ENCODE measurements at regions not wholly inside any gene's neighbourhood (a gene's known extent, or its start where the extent isn't known, plus 50 kb on each side); places are given as distances from the start of the nearest gene placed in this dataset.
"Not testable (repeated sequence)": the region's sequence is repeated elsewhere in the genome, so short reads cannot be mapped to it uniquely, and the experiment has no call there.

DNA sequence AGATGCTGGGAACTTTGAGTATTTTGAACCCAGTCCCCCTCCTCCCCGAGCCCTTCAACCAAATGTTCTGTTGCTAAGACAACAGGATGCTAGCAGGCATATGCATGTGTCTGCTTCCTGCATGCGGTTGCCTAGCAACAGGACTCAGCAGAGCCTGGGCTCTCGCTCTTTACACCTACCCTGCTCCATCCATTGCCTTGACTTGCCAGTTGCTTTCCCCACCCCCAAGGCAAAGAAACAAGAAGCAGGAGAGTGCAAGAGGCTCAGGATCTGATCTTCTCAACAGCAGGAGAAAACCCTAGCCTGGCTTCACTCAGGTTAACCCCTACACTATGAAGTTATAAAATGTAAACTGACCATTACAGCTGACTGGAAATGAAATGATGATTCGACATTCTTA, 393.0 kb downstream of the IGSF11 start:
- no peak for DNase-seq

DNA sequence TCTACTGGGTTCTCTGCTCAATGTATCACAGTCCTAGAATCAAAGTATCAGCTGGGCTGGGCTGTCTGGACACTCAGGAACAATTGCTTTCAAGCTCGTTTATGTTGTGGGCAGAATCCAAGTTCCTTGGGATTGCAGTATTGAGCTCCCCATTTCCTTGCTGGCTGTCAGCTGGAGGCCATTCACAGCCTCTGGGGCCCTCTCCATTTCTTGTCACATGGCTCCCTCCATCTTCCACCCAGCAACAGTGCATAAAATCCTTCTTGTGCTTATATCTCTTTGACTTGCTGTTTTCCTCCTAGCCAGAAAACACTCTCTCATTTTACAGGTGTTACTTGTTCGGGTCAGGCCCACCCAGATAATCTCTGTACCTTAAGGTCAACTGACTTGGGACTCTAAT, 363.5 kb downstream of the IGSF11 start:
- DNase-seq, result no peak

DNA sequence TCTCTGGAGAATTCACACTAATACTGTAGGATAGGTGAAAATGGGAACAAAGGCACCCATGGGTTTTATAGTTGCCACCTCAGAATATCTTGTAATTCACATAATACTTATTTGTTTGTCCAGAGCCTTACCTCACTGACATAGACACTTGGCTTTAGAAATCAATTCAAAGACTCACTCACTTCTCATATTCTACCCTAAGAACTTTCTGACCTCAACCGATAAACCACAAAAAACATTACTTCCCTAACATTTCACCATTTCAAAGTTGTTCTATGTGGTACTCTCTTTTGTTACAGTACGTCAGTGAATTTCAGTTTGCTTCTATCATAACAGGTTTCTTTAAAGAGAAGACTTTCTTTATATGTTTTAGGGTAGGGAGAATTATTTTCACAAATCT, 359.3 kb downstream of the IGSF11 start:
- no peak for DNase-seq

DNA sequence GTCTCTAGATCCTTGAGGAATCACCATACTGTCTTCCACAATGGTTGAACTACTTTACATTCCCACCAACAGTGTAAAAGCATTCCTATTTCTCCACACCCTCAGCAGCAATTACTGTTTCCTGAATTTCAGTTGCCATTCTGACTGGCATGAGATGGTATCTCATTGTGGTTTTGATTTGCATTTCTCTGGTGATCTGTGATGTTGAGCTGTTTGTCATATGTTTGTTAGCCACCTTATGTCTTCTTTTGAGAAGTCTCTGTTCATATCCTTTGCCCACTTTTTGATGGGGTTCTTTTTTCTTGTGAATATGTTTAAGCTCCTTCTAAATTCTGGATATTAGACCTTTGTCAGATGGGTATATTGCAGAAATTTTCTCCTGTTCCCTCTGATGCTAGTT, 356.0 kb downstream of the IGSF11 start:
- not testable (repeated sequence) for DNase-seq

DNA sequence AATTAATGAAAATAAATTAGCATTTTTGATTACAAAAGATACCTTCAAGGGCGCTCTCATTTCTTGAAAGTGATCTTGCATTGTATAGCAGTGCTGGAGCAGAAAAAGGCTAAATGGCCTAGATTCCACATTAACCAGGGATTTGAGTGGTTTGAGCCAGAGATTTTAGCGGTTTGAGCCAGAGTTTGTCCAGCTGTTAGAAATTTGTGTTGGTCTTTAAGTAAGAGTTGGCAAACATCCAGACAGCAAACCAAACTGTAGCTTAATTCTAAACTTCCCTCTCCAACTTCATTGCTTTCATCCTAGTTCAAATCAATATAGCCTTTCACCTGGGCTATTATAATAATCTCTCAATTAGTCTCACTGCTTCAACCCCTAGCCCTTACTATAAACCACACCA, 351.7 kb downstream of the IGSF11 start:
- no peak for DNase-seq

DNA sequence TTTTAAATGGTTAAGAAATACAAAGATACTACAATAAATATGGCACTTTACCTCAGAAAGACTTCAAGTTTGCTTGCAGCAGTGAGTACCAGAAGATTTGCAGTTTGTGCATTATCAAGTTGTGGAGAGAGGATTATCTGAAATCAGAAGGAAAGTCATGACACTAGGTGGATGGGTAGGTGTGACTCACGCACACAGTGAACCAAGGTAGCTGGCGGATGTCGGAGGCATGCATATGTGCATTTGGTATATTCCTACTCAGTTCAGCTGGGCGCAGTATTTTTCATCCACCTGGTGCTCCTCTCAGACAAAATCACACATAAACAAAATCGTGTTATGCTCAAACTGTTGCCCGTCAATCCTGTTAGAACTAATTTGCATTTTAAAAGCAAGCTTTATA, 351.0 kb downstream of the IGSF11 start:
- no peak for DNase-seq

DNA sequence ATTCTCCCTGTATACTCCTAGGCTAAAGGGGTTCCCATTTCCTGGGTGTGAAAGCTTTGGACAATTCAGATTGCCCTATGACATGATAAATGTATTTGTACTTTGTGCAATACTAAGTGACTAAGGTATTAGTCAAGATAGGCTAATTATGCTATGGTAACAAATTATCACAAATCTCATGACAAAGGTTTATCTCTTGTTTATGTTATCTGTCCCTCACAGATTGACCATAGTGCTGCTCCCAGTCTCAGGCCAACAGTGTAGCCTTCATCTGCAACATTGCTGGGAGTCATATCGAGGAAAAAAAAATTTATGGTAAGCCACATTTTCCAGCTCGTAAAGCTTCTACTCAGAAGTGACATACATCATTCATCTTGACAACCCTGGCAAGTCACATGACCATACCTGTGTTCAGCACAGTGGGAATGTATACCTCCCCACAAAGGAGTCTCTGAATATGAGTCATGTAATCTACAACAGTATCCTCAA, 346.2 kb downstream of the IGSF11 start:
- no peak for DNase-seq

DNA sequence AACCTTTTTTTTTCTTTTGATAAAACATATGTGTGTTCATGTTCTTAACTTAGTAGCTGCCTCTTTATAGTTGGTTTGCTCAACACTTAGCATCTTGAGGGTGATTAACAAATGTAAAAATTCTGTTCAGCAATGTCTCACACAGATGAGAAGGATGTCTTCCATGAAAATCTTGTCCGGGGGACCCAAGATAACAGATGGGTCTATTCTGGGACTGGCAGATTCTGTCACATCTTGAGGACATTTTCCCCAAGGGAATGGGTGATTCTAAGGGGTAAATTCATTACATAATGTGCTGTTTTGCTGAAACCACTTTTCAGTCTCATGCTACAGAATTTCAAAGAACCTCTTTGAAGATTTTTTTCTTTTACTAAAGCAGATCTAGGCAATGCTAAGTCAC, 342.2 kb downstream of the IGSF11 start:
- no peak for DNase-seq

DNA sequence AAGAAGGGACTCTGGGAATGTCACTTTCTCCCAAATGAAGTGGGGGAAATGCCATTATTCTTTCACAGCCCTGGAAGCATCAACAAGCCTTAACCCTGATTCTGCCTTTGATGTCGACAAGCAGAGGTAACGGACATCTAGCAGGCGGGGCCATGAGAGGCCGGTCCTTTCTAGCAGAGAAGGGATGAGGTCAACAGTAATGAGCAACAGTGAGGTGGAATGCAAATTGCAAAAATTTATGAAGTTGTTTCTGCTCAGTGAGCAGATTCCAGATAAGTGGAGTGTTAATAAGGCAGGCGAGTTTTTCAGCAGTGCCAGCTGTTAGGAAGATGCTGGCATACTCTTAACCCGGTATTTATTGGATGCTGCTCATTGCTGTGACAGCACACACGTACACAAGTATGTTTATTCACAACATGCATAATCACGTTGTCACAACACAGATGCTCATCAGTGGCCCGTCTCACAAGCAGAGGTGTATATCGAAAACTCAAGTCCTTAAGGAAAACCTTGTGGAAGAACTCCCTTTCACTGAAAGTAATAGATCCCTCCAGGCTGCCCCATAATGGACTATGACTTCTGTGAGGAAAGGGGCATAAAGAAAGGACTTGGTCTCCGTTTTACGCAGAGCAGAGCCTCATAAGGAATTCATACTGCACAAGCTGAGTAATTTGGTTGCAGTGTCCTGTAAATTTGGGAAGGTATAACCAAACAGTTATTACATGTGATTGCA, 329.0 kb downstream of the IGSF11 start:
- DNase-seq, result no peak

DNA sequence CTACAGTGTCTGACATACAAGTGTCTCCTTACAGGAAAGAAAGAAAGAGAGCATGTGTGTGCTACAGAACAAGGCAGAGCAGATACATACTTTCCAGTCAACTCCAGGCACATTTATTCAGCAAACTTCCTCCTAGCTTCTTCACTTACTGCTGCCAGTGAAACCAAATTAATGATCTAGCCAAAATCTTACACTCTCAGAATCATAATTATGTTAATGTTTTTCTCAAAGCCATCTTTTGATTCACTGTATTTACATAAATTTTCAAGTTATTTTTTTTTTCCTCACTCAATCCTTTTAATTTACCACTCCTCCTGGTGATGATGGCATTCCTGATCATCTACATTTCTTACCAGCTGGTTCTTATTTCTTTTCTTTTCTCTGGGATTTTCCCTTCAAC, 326.7 kb downstream of the IGSF11 start:
- no peak for DNase-seq

DNA sequence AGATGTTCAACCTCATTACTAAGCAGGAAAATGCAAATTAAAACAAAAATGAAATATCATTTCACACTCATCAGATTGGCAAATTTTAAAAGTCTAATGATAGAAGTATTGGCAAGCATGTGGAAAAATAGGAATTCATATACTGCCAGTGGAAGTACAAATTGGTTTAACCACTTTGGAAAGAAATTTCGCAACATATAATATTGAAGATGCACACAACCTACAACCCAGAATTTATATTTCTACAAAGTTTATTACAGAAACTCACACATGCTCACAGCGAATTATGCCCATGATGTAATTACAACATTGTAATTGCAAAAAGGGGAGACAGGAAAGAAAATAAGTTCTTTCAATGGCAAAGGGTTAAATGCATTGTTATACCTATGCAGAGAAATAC, 324.1 kb downstream of the IGSF11 start:
- DNase-seq, result no peak

DNA sequence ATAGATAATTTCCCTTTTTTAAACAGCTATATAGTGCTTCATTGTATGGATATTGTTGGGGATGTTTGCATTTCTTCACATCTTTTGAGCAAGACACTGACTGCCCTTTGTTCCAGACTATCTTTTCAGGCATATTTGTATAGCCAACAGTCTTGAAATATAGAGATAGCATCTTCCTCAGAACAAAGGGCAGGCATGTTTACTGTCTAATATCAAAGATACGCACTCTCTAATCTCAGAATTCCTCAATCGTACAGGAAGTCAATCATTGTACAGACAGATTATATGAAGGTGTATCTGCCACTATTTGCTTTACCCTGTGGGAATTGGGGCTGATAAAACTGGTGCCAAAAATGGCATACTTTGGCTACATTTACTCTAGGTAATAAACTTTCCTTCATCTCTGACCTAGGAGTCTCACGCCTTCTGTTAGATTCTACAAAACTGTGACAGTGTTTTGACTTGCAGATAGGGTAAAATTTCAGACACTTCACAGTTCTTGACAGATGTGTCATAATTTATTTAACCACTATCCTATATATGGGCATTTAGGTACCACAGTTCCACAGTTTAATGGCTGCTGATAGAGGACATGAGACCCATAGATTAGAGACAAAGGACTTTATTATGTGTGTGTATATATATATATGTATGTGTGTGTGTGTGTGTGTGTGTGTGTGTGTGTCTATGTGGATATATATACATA, 321.0 kb downstream of the IGSF11 start:
- DNase-seq, result no peak

DNA sequence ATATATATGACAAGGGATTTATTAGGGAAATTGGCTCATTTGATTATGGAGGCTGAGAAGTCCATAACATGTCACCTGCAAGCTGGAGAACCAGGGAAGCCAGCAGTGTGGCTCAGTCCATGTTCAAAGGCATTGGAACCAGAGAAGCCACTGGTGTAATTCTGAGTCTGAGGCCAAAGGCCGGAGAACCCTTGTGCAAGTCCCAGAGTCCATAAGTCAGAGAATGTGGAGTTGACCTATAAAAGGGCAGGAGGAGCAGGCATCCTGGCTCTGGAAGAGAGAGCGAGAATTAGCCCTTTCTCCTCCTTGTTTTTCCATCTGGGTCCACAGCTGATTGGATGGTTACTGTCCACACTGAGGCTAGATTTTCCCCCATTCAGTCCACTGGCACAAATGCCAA, 319.8 kb downstream of the IGSF11 start:
- DNase-seq, result no peak

DNA sequence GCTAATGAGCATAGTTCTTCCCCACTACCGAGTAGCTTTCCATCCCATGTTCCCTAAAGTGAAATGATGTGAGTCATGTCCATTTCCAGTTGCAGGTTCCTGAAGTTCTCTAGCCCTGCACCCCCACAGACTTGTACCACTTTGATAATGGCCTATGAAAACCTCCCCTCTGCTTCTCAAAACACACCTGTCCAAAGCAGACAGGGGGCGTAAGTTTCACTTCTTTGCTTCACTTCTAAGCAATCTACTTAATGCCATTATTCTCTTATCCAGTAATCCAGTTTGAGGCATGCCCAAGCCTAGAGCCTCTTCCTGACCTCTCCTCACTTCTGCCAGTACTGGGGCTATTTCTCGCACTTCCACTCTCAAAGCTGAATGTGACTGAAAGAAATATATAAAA, 305.1 kb downstream of the IGSF11 start:
- no peak for DNase-seq

DNA sequence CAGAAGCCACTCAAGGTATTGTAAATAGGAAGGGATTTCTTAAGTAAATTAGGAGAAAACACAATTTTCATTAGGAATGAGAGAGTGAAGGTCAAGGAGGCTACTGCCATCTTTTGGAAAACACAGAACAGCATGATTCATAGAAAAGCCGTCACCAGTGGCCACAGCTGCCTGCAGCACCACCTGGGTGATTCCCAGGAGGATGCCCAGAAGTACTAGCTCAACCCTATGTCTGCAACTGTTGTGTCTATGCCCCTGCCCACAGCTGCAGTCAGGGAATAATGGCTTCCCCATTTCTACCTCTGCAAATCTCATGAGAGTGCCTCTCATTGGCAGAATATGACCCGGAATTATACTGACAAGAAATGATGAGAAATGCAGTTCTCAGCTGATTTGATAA, 300.0 kb downstream of the IGSF11 start:
- DNase-seq, result no peak

DNA sequence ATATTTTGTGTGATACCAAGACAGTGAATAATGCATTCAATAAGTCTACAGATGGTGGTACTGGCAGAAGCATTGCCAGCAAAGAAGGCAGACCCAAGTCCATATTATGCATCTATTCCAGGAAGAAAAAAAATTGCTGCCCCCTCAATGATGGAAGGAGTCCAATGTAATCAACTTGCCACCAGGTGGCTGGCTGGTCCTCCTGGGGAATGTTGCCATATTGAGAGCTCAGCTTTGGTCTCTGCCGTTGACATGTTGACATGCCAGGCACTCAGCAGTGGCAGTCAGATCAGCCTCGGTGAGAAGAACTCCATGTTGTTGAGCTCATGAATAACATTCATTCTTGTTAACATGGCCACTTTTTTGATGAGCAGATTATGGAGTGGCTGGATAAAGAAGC, 298.5 kb downstream of the IGSF11 start:
- no peak for DNase-seq

DNA sequence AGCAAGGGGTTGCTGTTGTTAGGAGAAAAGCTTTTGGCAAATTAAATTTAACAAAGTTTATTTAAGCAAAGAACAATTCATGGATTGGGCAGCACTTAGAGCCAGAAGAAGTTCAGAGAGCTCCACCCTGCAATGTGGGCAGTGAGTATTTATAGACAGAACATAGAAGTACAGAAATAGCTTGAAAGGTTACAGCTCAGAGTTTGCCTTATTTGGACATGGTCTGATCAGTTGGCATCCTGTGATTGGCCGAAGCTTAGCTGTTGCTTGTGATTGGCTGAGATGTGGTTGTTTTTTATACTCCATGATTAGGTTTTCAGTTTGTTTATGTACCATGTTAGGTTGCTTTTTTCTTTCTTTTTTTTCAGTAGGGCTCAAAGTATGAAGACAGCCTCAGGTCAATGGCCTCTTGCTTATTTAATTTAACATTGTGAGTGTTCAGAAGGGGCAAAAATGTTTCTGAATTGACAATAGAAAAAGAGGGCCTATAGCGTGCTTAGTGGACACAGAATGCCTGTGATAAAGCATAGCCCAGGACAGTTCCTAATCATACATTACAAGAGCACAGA, 293.8 kb downstream of the IGSF11 start:
- no peak for DNase-seq

DNA sequence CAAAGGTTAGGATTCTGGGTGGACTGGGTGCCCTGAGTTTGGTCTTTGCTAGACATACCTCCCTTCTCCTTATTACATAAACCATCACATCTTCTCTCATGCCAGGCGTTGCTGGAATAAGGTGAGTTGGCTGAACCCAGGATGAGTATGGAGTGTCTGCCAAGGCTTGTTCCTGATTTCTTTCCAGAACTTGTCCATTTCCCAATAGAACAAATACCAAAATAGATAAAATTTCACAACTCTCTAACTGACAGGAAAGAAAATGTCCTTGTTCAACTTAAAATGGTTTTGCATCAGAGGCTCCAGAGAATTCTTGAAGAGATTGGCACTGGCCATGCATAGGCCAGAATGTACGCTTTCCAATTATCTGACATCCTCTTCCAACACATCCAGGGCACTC, 291.9 kb downstream of the IGSF11 start:
- DNase-seq, result no peak

DNA sequence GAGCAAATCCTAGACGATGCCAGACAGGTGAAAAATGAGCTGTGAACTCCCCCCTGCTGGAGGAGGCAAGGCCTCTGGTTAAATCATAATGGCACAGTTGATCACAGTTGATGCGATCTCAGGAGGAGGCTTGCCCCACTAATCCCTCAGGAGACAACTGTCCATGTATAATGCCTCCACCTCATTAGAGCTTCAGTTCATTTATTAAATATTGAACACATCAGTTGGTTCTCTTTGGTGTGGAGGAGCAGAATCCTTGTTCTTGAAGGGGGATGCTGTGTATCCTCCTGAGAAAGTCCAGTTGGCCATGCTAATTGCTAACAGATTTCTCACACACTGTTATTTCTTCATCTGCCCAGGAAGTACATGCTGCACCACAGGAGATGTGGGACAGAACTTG, 290.5 kb downstream of the IGSF11 start:
- no peak for DNase-seq

DNA sequence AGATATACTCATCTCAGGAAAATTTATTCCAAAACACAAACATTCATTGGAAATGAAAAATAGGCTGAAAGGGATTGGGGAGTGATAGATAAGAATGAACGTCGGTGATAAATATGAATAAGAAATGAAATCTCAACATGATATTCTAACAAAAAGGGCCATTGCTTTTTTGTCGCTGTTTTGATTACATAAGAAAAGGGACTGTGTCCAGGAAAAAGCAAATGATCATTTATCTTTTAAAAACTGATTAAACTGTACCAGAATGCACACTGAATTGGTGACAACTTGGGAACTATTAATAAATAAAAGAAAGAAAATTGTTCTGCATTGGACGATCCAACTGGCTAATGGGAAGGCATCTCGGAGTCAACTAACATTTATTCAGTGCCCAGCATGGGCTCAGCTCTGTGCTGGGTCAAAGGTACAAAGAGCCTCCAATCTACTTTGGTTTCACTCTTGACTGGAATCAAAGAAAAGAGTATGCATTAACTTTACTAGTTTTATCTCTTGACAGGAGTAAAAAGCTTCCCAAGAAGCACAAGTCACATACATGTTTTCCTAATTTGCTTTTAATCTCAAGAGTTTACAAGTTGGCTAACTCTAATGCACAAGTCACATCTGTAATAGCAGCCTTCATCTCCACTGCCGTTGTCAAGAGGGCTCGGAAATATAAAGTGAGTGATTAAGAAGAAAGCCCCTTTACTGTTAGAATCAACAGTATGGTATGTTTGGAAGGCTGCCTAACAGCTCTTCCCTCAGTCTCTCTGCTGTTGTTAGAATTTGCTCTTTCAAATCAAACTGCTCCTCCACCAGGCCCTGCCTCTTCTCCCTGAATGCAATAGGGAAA, 280.0 kb downstream of the IGSF11 start:
- DNase-seq, result no peak

DNA sequence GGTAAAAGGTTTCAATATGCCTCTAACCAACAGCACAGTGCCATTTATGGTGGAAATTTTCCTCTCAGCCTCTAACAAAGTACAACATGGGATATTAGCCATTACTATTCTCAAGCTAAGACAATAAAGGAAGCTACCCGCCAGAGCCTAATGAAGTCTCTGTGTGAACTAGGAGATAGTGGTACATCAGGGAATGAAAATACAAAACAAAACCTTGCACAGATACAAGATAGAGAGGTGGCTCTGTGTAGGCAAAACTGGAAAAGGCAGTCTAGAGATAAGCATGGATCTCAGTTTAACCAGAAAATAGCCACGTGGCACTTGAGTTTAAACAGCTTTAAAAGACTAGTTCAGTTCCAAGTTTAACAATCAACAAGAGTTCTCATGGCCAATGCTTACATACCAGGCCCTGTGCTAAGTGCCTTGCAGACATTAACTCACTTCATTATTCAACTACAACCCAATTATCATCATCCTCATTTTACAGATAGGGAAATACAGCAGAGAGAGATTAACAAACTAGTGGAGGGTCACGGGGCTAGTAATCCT, 279.3 kb downstream of the IGSF11 start:
- no peak for DNase-seq

DNA sequence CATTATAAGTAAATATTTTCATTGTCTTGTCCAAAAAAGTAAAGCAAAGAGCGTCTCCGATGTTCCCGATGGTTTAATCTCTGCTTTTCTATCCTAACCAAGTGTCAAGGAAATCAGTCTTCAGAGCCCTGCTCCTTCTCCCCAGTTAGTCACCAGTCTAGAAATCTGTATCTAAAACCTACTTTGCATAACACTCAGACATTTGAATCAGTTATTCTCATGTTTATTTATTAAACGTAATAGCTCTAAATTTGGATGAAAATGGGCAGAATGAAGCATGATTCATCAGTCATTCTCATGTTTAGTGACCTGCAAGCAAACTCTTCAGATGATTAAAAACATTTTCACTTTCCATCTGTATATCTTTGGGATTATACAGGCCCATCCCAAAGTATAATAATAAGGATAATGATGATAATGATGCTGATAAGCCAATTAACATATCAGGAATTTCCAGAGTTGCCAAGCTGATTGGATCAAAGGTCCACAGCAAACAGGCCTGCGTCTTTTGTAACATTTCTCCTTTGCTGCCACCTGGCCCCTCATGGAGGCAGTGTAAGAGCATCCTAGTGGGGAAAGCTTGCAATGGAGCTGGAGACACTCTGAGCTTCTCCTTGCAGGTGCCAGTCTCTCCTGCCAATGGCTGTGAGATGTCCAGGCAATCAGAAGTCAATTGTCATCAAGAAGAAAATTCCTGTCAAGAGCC, 273.9 kb downstream of the IGSF11 start:
- DNase-seq, result no peak

DNA sequence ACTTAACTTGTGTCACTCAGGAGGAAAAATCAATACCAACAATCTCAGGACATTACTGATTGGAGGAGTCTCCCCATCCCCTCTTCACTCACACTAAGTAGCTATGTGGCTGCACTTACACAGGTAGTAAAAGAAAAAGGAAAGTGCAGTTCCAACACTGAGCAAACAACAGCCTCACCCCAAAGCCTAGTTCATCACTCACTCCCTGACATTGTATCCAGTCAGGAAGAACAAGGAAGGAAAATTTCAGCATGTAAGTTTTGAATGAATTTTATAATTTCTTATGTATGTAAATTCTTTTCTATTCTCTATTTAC, 273.4 kb downstream of the IGSF11 start:
- DNase-seq, result no peak
